Pancreas (tissue), 10 donors: ENCODE measurements at regions not wholly inside any gene's neighbourhood (a gene's known extent, or its start where the extent isn't known, plus 50 kb on each side); places are given as distances from the start of the nearest gene placed in this dataset.
"Not testable (repeated sequence)": the region's sequence is repeated elsewhere in the genome, so short reads cannot be mapped to it uniquely, and the experiment has no call there.

Experiments used
- ATAC-seq, 4 donors: fragments of 200-7000 bp; cut with Tn5 transposase; one replicate each; pipeline versions ENCODE4 v1.8.0 to v1.9.1; 2020; ENCODE audit warnings: mild to moderate bottlenecking in 4 of 4, moderate library complexity in 4 of 4
- DNase-seq, 6 donors: peaks; one replicate each; pipeline ENCODE4 v3.0.0-alpha.2; 2020
- FAIRE-seq: peaks from 2 replicates; lab custom pipeline; 2012; peaks lifted over from hg19 to GRCh38; lab: Jason Lieb, UNC
- H3K27ac ChIP-seq, 4 donors: fragments of 200-600 bp; sonication (generic); 1 replicate in 3 of 4; 2 replicates in 1 of 4; pipeline versions ENCODE4 v1.5.0 to v1.8.0; 2020
- H3K27me3 ChIP-seq, 4 donors: fragments of 200-600 bp; one replicate each; pipeline ENCODE4 v1.8.0; 2021
- H3K36me3 ChIP-seq, 3 donors: fragments of 200-600 bp; sonication (generic) in 1 of 3; one replicate each; pipeline versions ENCODE4 v1.5.0 to v1.8.0; 2020 to 2021
- H3K4me1 ChIP-seq, 3 donors: fragments of 200-600 bp; one replicate each; pipeline ENCODE4 v1.8.0; 2021
- H3K4me3 ChIP-seq, 4 donors: fragments of 200-600 bp; sonication (generic) in 2 of 4; one replicate each; pipeline versions ENCODE4 v1.5.0 to v1.8.0; 2020 to 2021
- H3K9me3 ChIP-seq, 4 donors: fragments of 200-600 bp; one replicate each; pipeline ENCODE4 v1.8.0; 2021
- CTCF ChIP-seq, 4 donors: fragments of 200-600 bp; sonication (generic) in 3 of 4; IDR thresholded peaks; one replicate each; pipeline versions ENCODE4 v1.5.0 to v1.8.0; 2021; ENCODE audit warnings: antibody characterized with exemption in 4 of 4
- WGBS, 2 donors: extraction: QIAGEN DNeasy Blood & Tissue Kit; methylation state at CpG; one replicate each; pipeline ENCODE4 v1.1.7; 2013; 5-methylcytosine and 5-hydroxymethylcytosine counted together
- intact Hi-C, 3 donors: fragments of 100-400 bp; cut with DNase I; formaldehyde crosslinking; loops; one replicate each; pipeline versions ENCODE4 v1.11.1 to v1.14.2; 2022
- donor health status: healthy with polysubstance abuse.
- donor health status: DM: no; HTN: no; CAD: no; lungs with moderate emphysema.
- donor health status: DM: no; HTN: no; CAD: no.
- donor health status: control.
- donor health status: control.
- donor health status: Bipolar disorder and iron deficiency.
- donor health status: DM: yes; HTN: yes; CAD: no.
- donor health status: DM: no; HTN: no; CAD: no.
- donor health status: DM: no; HTN: no; CAD: no.
- donor health status: DM: yes; HTN: yes; CAD: no.

GRCh38 chr5:67747096-67747495 is 468.5 kb upstream of the PIK3R1 start:
- Histone ChIP-seq H3K4me3 (no peak overlapping the region), H3K36me3 (no peaks in the 10 kb centered on the region), H3K4me1 (no peaks in the 10 kb centered on the region), H3K9me3 (no peaks in the 10 kb centered on the region), H3K27ac (no peak overlapping the region), H3K27me3 (no peaks in the 10 kb centered on the region)
- FAIRE-seq: no peak
- no peak for DNase-seq
- 59 to 80% methylated on average over 1 of the region's 1 CpG for WGBS, 2 donors
- intact Hi-C loops: no loop called here
- no peak for ATAC-seq
- no peak for TF ChIP-seq CTCF (IDR thresholded peaks at IDR 0.05)

- intact Hi-C loops, H3K4me3 ChIP-seq, H3K27ac ChIP-seq, H3K4me1 ChIP-seq, H3K36me3 ChIP-seq, H3K9me3 ChIP-seq, H3K27me3 ChIP-seq, DNase-seq, ATAC-seq, FAIRE-seq: not testable (repeated sequence)
- 80 to 93% methylated on average over 8 to 9 of the region's 9 CpGs for WGBS, 2 donors
These were observed 468.9 kb upstream of the PIK3R1 start for GRCh38 chr5:67746608-67747007.

- intact Hi-C loops: no loop called here
- no peak for TF ChIP-seq CTCF (IDR thresholded peaks at IDR 0.05)
- Histone ChIP-seq H3K27ac (no peak overlapping the region), H3K27me3 (no peaks in the 10 kb centered on the region), H3K4me3 (no peak overlapping the region), H3K9me3 (no peaks in the 10 kb centered on the region), H3K4me1 (no peaks in the 10 kb centered on the region), H3K36me3 (no peaks in the 10 kb centered on the region)
- ATAC-seq: no peak
- no peak for DNase-seq
- no peak for FAIRE-seq
- WGBS, 2 donors: 59 to 63% methylated on average over 2 of the region's 2 CpGs
These were observed 469.5 kb upstream of the PIK3R1 start for GRCh38 chr5:67746103-67746502.

- ATAC-seq (no peak), DNase-seq (no peak), FAIRE-seq (no peak)
- TF ChIP-seq CTCF (IDR thresholded peaks at IDR 0.05): no peak
- no peaks in the 10 kb centered on the region for H3K9me3 ChIP-seq
- intact Hi-C loops: no loop called here
- H3K4me1 ChIP-seq: no peaks in the 10 kb centered on the region
- H3K27me3 ChIP-seq: no peaks in the 10 kb centered on the region
- WGBS, 2 donors: 74 to 89% methylated on average over 2 of the region's 2 CpGs
- H3K4me3 ChIP-seq: no peak overlapping the region
- H3K36me3 ChIP-seq: no peaks in the 10 kb centered on the region
- H3K27ac ChIP-seq: no peak overlapping the region
These were observed 482.6 kb upstream of the PIK3R1 start for GRCh38 chr5:67732921-67733320.

GRCh38 chr5:67732471-67732870 is 483.1 kb upstream of the PIK3R1 start:
- no peaks in the 10 kb centered on the region for H3K27me3 ChIP-seq
- no peaks in the 10 kb centered on the region for H3K4me1 ChIP-seq
- ATAC-seq (no peak), FAIRE-seq (no peak), DNase-seq (no peak)
- H3K4me3 ChIP-seq: no peak overlapping the region
- no peak for TF ChIP-seq CTCF (IDR thresholded peaks at IDR 0.05)
- intact Hi-C loops: no loop called here
- no peak overlapping the region for H3K27ac ChIP-seq
- no peaks in the 10 kb centered on the region for H3K36me3 ChIP-seq
- no peaks in the 10 kb centered on the region for H3K9me3 ChIP-seq

GRCh38 chr5:67731886-67732285 is 483.7 kb upstream of the PIK3R1 start:
- Histone ChIP-seq H3K27ac (no peak overlapping the region), H3K27me3 (no peaks in the 10 kb centered on the region), H3K9me3 (no peaks in the 10 kb centered on the region), H3K4me3 (no peak overlapping the region), H3K36me3 (no peaks in the 10 kb centered on the region), H3K4me1 (no peaks in the 10 kb centered on the region)
- FAIRE-seq (no peak), ATAC-seq (no peak), DNase-seq (no peak)
- intact Hi-C loops: no loop called here
- no peak for TF ChIP-seq CTCF (IDR thresholded peaks at IDR 0.05)
- WGBS, 2 donors: 70 to 80% methylated on average over 2 of the region's 2 CpGs
